ENCODE measurements at regions not wholly inside any gene's neighbourhood (a gene's known extent, or its start where the extent isn't known, plus 50 kb on each side); places are given as distances from the start of the nearest gene placed in this dataset.

- TF ChIP-seq CTCF (conservative IDR thresholded peaks at IDR 0.05; ENCODE audit: low read depth, low read length) (no peak), EZH2 (IDR thresholded peaks at IDR 0.05; ENCODE audit: borderline replicate concordance, low read depth, low read length, poor library complexity, severe bottlenecking) (no peak)
These were observed 195.8 kb upstream of the BDNF start for GRCh38 chr11:27896096-27896495.
